GM12878 (cell line): ENCODE measurements at regions not wholly inside any gene's neighbourhood (a gene's known extent, or its start where the extent isn't known, plus 50 kb on each side); places are given as distances from the start of the nearest gene placed in this dataset.

Source experiments
- BCL11A ChIP-seq: IDR thresholded peaks from 2 replicates; pipeline ENCODE4 v1.6.1; 2011; ENCODE audit warnings: low read depth, low read length
- CTCF ChIP-seq, 3 experiments: IDR thresholded peaks in 2 of 3; conservative IDR thresholded peaks in 1 of 3; 2 replicates each; pipeline ENCODE4 v1.5.1; 2011; ENCODE audit warnings: low read depth in 3 of 3, low read length in 3 of 3, mild to moderate bottlenecking in 3 of 3, control low read depth in 2 of 3, moderate library complexity in 2 of 3, inconsistent platforms in 1 of 3, mixed read lengths in 1 of 3; ENCODE audit not compliant: control insufficient read depth in 2 of 3, insufficient read depth in 1 of 3; ENCODE audit errors: extremely low read depth in 1 of 3
- KLF5 ChIP-seq: fragments of 450-650 bp; IDR thresholded peaks from 2 replicates; pipeline ENCODE4 v1.6.1; 2014; ENCODE audit warnings: mild to moderate bottlenecking; ENCODE audit not compliant: partially characterized antibody
- MYC ChIP-seq: IDR thresholded peaks from 2 replicates; pipeline ENCODE4 v1.6.1; 2011; ENCODE audit warnings: mild to moderate bottlenecking, low read length, moderate library complexity, inconsistent platforms; ENCODE audit not compliant: insufficient read depth, insufficient replicate concordance, insufficient read length, severe bottlenecking
- NFYB ChIP-seq: IDR thresholded peaks from 2 replicates; pipeline ENCODE4 v1.6.1; 2011; ENCODE audit warnings: low read depth, mild to moderate bottlenecking, low read length, improper control_type of control experiment, moderate library complexity; ENCODE audit not compliant: insufficient read depth
- POLR2A ChIP-seq: IDR thresholded peaks from 2 replicates; pipeline ENCODE4 v1.6.1; 2011; ENCODE audit warnings: low read depth, mild to moderate bottlenecking, low read length
- POLR2AphosphoS2 ChIP-seq: IDR thresholded peaks from 2 replicates; pipeline ENCODE4 v1.6.1; 2011; ENCODE audit warnings: low read depth, mild to moderate bottlenecking, low read length, improper control_type of control experiment, moderate library complexity
- RBBP5 ChIP-seq: fragments of 200-600 bp; sonication (generic); conservative IDR thresholded peaks from 2 replicates; pipeline ENCODE4 v1.6.1; 2016
- SKIL ChIP-seq: fragments of 450-650 bp; IDR thresholded peaks from 2 replicates; pipeline ENCODE4 v1.6.1; 2017; ENCODE audit warnings: mild to moderate bottlenecking, low read depth, inconsistent platforms; ENCODE audit not compliant: poor library complexity, severe bottlenecking
- SP1 ChIP-seq: IDR thresholded peaks from one replicate; pipeline ENCODE4 v1.6.1; 2011; ENCODE audit warnings: low read depth, low read length

- TF ChIP-seq BCL11A: no peak
- TF ChIP-seq CTCF (IDR thresholded peaks at IDR 0.05 in 2 of 3, conservative IDR thresholded peaks at IDR 0.05 in 1 of 3; ENCODE audit: control insufficient read depth in 2 of 3, extremely low read depth in 1 of 3, insufficient read depth in 1 of 3, low read depth in 3 of 3, low read length in 3 of 3): no peak
- no peak for TF ChIP-seq SP1
- no peak for TF ChIP-seq MYC
- no peak for TF ChIP-seq POLR2AphosphoS2
- TF ChIP-seq SKIL: no peak
- TF ChIP-seq KLF5: no peak
- TF ChIP-seq RBBP5: no peak
- TF ChIP-seq NFYB: no peak
- no peak for TF ChIP-seq POLR2A
Observed at GRCh38 chr4:79249881-79250503, 75.9 kb downstream of the NAA11 start.
